ENCODE measurements at regions not wholly inside any gene's neighbourhood (a gene's known extent, or its start where the extent isn't known, plus 50 kb on each side); places are given as distances from the start of the nearest gene placed in this dataset.
"Not testable (repeated sequence)": the region's sequence is repeated elsewhere in the genome, so short reads cannot be mapped to it uniquely, and the experiment has no call there.

DNA sequence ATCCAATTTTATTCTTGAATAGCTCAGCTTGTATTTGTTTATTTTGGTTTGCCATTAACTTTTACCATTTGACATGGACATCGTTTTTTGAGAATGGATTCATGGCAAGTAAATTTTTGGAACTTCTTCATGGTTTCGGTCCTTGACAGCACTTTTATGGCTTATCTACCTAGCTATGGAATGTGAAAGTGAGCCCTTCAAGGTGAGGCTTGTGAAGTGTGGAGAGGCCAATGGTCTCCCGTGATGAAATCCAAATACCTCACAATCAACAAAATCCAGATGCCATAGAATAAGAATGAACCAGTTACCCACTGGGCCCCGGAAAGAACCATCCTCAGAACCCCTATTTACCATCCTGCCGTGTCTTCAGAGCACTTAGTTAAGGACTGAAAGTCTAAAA lies 978.8 kb downstream of the FSCB start:
- DNase-seq: no peak

DNA sequence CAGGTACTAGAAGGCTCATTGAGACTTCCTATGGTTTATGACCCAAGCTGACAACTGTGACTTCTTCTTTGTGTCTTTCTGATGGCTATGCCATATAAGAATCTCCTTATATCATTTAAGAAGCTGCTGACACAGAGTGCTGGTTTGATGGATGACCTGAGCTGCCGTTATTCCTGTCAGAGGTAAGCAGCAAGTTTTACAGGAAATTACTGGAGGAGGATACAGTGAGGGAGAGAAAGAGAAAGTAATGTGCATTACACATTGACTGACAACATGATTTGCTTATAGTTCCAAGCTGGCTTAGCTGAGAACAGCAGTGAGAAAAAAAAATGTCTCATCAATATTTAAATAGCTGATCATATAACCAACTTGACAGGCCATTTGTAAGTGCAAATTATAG lies 981.4 kb downstream of the FSCB start:
- no peak for DNase-seq

DNA sequence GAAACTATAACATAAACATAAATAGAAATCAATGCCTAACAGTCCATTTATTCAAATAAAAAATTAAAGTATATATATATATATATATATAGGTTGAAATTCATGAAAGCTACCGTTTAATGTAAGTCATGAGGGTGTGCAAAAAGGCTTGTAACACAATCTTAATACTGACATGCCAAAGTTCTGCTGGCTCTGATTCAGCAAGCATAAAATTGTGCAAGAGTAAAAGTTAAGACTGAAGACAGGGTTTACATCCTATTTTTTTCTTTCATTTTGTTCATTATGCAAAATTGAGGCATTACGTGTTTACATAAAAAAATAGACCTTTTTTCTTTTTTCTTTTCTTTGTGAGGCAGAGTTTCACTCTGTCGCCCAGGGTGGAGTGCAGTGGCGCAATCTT lies 984.2 kb downstream of the FSCB start:
- no peak for DNase-seq

DNA sequence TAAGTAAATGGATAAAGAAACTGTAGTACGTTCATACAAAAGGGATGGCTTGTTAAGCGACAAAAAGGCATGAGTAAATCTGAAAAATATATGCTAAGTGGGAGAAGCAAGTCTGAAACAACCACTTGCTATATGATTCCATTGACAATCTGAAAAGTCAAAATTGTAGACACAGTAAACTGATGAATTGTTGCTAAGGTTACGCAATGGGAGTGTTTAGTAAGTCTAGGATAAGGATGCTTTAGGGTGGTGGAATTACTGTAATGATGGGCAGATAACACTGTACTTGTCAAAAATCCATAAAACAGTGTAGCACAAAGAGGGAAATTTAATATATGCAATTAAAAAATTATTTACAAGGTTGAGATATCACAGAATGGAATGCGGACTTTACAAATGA lies 984.9 kb downstream of the FSCB start:
- DNase-seq: no peak

DNA sequence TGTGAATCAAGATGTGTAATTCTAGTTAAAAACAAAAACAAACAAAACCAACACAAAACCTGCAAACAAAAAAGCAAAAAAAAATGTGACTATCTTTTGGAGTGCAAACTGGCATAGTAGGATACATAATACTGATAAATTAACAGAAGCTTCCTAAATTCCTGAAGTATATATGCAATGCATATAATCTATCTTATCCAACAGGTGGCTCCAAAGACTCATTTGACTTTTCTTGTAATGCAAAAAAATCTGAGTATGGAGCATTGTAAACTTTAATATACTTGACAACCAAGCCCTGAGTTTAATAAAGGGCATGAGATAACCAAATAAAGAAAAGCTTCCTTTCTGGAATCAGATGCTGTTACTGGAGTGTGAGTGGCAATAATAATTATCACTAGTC lies 1003.6 kb downstream of the FSCB start:
- DNase-seq: peak; percentile 11 to 37

DNA sequence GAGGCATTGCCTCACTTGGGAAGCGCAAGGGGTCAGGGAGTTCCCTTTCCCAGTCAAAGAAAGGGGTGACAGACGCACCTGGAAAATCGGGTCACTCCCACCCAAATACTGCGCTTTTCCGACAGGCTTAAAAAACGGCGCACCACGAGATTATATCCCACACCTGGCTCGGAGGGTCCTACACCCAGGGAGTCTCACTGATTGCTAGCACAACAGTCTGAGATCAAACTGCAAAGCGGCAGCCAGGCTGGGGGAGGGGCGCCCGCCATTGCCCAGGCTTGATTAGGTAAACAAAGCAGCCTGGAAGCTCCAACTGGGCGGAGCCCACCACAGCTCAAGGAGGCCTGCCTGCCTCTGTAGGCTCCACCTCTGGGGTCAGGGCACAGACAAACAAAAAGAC lies 1014.7 kb downstream of the FSCB start:
- DNase-seq: not testable (repeated sequence)

DNA sequence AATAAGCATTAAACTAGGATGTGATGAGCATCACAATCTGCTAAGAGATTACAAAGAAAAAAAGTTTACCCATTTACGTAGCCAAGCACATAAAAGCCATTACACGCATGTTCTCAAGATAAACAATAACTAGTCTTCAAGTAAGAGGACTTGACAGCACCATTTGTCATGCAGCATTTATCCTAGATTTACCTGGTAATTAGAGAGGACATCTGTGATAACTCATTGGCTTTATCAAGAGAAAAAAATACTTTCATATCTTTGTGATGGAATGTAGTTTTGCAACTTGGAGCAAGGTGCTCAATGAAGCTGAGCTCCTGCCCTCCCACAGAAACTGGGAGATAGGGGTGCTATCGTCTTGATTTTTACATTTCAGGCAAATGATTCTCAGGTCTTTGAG lies 1023.7 kb downstream of the FSCB start:
- no peak for DNase-seq

DNA sequence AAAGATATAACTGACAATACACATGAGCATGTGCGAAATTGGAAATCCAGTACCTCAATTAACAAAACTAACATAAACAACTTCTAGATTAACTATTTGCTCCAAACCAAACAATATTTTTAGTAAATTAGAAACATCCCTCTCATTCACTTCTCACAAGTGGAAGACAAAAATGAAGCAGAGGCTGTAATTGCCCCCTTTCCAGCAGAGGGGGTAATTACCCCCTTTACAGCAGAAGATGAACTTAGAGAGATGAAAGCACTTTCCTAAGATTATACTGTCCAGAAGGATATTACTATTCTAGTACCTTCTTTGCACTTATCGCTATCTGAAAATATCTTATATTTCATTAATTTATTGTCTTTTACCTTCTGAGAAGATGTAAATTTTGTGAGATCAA lies 1025.2 kb downstream of the FSCB start:
- peak in 1 of 2 experiments; percentile 12 for DNase-seq

DNA sequence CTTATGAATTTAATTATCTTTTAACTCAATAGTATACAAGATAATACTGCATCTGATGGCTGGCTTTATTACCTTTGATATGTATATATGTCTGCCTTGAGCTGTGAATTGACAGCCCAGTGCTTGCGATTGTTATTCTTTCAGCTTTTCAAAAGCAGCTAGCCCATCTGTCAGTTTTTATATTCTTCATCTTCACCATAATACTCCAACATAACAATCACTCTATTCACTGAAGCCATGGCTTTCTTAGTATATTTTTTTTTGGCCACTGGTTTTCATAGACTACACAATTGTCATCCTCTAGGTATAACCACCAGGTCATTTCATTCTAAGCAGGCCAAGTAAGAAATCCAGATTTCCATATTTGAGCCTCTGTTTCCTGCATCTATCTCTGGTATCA lies 1026.1 kb downstream of the FSCB start:
- peak in 1 of 2 experiments; percentile 57 for DNase-seq

DNA sequence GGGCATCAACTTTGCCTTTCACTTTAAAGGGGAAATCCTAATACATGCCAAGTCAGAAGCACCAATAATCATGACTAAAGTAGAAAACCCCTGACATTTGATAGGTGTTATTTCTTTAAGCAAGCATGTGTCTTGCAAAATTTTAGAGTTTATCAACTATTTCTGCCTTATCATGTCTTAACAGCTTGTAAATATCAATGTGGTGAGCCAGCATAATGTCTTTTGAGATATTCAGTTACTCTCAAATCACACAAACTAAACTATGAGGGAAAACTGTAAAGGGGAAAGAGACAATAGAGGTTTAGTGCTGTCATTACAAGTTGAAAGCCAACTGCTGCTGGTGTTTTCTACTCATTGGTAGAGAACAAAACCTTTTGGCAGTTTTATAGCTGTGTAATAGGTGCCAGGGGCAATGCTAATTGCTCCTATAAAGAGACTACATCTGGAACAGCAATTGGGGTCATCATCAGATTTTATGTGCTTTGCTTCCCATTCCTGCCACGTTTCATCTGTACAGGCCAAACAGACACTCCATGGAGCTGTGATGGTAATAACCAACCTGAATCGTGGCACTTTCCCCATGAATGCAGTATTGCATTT lies 1027.4 kb downstream of the FSCB start:
- DNase-seq: no peak

DNA sequence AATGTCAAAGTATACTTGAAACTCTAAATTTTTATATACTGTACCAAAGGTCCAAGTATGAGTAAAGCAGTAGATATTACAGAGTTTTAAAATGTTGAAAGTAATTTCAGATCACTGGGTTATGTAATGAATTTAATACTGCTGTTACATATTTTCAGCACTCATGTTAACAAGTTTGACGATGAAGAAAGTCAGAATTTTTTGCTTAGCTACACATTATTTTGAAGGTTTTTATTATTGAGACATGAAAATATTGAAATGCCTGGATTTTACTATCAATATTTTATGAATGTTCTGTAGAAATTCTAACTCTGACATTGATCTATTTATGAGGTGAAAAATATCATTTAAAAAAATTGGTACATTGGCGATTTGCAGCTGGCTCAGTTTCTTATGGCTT lies 1030.3 kb downstream of the FSCB start:
- DNase-seq: no peak

DNA sequence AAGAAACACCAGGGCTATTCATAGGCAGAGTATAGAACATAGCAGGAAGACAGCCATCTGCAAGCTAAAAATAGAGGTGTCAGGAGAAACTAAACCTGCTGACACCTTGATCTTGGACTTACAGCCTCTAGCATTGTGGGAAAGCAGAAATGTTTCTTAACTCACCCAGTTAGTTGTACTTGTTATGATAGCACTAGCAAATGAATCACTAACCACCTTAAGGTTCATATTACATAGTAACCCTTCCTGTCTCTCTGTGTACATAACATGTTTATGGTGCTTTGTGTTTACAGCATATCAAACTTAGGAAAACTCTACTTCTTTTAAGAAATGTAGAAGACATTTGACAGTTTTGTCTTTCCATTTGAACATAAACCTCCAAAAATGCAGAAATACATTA lies 1031.3 kb downstream of the FSCB start:
- no peak for DNase-seq

DNA sequence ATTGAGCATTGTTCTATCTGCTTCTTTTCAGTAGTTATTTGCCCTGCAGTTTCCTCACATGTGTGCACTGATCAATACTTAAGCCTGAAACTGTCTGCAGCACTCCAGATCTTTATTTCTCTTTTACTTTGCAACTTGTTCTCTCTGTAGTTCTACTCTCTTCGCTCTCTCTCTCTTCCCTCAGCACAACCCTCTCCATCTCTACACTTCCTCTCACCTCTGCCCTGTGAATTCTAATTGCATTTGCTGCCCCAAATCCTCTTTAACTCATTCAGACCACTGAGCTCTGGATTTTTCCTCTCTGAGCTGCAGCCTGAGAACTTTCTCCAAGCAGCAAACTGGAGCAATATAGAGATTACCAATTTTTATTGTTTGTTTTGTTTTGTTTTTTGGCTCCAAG lies 1035.5 kb downstream of the FSCB start:
- no peak for DNase-seq

DNA sequence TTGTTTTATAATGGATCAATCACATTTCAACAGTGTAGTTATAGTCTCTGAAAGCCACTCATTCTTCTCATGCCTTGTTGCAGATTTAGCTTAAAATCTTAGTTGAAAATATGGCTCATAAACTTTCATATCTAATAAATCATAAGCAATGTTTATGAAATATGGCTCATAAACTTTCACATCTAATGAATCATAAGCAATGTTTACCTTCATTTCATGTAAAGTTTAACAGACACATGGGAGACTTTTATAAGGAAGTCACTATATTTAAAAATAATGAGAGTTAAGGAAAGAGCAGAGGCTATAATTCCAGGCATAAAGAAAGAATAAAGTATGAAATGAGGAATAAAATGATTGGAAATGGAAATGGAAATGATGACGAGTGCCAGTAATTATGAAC lies 1042.1 kb downstream of the FSCB start:
- DNase-seq: no peak

DNA sequence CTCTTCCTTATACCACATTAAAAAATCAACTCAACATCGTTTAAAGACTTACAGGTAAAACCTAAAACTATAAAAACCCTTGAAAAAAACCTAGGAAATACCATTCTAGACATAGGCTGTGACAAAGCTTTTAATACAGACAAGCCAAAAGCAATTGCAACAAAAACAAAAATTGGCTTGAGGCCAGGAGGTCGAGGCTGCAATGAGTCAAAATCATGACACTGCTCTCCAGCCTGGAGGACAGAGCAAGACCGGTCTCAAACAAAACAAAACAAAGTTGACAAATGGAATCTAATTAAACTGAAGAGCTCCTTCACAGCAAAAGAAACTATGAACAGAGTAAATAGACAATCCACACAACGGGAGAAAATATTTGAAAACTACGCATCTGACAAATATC lies 1057.8 kb downstream of the FSCB start:
- DNase-seq: no peak

DNA sequence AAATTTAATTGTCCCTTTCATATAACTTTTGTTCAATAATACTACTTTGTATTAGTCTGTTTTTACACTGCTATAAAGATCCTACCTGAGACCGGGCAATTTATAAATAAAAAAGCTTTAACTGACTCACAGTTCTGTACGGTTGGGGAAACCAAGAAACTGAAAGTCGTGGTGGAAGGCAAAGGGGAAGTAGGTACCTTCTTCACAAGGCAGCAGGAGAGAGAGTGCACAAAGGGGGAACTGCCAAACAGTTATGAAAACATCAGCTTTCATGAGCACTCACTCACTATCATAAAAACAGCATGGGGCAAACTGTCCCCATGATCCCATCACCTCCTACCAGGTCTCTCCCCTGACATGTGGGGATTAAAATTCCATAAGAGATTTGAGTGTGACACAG lies 1069.0 kb downstream of the FSCB start:
- DNase-seq: peak in 1 of 2 experiments; percentile 11

DNA sequence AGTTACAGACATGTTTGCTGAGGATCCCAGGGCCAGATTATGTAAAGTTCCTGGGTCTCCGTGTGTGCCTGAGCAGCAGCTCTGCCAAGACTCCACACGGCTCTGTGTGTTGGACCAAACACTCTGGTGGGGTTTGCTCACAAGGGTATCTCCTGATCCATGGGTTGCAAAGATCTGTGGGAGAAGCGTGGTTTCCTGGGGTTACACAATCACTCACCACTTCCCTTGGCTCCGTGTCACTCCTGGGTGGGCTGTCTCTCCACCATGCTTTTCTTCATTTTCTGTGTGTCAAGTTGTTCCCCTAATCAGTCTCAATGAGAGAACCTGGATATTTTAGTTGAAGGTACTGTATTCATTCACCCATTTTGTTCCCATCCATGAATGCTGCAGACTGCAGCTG lies 1088.8 kb downstream of the FSCB start:
- no peak for DNase-seq

DNA sequence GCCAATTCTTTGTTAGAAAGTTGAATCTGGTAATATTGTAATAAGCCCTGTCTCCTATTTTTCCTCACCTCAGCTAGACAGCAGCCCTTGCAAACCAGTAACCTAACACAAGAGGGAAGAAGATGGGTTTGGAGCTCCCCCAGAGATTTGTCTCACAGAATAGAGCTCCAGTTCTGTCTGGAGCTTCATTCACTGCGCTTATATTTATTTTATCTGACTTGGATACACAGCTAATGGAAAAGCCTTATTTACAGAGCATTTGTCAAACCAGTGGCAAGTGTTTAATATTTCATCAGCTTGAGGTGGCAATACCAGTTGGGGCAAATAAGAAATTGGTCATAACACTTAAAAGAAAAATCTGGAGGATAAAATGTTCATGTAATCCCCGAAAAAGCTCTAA lies 1094.0 kb downstream of the FSCB start:
- no peak for DNase-seq

DNA sequence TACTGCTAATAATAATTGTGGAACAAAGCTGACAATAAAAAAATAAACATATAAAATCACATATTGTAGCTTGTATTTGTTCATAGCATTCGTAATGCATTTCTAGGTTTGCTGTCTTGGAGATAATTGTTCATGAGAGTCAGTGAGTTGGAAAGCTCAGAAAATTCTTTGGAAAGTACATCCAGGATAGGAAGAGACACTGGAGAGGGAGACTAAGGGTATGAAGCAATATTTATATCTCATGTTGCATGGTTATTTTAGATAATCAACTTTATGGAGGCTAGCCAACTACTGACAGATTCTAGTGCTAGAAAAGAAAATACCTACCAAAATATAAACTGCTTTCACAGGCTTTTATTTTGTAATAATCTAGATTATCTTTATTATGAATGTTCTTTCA lies 1095.2 kb downstream of the FSCB start:
- DNase-seq: no peak

DNA sequence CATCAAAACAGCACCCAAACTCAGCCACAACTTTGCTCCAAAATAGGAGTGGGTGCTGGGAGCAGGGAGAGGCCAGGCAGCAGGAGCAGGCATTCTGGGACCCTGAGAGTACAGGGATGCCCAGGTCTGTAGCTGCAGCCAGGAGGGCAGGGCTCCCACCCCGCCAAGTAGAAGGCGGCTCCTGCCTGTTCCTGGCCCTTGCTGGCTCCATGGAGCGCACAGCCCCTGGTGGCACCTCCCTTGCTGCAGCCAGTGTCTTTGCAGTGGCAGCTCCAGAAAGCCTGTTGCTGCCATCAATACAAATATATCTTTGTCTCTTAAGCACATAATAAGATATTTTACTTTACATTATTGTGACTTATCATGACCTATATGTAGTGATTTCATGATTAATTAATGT lies 1096.5 kb downstream of the FSCB start:
- DNase-seq: no peak

DNA sequence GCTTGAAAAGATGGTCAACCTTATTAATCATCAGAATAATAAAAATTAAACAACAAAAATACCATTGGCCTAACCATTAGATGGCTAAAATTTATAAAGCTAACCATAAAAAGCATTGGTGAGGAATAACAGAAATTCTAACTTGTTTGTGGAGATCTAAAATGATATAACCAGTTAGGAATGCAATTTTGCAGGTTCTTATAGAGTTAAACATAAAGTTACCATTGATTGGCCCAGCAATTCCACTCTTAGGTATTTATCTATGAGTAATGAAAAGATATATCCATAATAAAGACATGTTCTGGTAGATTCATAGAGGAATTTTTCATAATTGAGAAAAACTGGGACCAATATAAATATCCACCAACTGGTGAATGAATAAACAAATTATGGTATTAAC lies 1098.6 kb downstream of the FSCB start:
- DNase-seq: no peak

DNA sequence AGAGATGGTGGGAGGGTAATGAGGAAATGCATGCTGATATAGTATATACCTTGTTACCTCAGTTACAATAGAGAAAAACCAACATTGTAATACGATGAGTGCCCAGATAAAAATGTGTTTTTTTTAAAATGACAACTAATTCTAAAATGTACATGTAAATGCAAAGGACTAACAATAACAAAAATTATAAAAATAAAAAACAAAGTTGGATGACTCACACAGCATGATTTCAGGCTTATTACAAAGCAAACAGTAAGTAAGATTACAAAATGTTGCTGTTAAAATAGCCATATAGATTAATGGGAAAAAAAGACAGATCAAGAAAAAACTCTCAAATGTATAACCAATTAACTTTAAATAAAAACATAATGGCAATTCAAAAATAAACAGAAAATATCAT lies 1099.4 kb downstream of the FSCB start:
- no peak for DNase-seq

DNA sequence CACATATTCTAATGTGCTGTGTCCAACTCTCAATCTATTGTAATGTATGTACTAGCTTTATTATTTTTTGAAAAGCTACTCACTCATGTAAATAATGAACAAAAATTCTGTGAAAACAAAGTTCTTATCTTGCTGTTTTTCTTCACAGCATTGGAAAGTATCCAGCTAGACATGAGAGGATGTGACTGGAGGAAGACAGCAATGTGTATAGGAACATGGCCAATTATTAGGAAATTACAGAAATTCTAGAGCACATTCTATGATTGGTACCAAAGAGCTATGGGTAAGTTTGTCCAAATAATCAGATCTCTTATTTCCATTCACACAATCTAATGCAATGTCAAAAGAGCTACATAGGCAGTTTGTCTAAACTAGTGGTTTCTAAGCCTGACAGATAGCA lies 1100.2 kb downstream of the FSCB start:
- no peak for DNase-seq

DNA sequence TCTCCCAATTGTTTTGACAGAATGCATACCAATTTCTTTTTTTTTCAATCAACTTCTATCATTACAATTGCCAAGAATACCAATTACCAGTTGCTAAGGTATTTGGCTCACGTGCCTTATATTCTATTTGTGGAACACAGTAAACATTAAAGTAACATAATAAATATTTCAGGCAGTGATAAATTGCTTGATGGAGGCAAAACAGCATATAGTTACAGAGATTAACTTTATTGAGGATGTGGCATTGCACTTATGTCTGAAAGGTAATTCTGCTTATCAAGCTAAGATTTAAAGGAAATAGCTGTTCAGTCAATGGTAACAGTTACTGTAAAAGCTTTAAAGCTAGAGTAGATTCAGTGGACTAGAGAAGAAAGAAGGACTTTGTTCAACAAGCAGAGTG lies 1107.8 kb downstream of the FSCB start:
- no peak for DNase-seq

DNA sequence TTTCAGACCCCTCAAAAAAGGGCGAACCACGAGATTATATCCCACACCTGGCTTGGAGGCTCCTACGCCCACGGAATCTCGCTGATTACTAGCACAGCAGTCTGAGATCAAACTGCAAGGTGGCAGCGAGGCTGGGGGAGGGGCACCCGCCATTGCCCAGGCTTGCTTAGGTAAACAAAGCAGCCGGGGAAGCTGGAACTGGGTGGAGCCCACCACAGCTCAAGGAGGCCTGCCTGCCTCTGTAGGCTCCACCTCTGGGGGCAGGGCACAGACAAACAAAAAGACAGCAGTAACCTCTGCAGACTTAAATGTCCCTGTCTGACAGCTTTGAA lies 1136.6 kb downstream of the FSCB start:
- not testable (repeated sequence) for DNase-seq

All from NCI-H524 (cell line).